ENCODE measurements at regions not wholly inside any gene's neighbourhood (a gene's known extent, or its start where the extent isn't known, plus 50 kb on each side); places are given as distances from the start of the nearest gene placed in this dataset.

DNA sequence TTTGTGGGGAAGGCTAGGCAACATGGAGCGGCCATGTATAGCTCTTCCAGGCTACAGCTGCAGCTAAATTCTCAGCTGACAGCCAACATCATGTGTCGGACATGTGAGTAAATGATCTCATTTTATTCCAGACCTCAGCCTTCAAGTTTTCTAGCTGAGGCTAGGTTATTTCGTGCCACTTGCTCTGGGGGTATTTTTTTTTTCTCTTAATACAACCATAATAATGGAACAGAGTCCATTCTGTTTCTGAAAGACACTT, 573.5 kb downstream of the CD109 start:
- TF ChIP-seq, protein P1, sequence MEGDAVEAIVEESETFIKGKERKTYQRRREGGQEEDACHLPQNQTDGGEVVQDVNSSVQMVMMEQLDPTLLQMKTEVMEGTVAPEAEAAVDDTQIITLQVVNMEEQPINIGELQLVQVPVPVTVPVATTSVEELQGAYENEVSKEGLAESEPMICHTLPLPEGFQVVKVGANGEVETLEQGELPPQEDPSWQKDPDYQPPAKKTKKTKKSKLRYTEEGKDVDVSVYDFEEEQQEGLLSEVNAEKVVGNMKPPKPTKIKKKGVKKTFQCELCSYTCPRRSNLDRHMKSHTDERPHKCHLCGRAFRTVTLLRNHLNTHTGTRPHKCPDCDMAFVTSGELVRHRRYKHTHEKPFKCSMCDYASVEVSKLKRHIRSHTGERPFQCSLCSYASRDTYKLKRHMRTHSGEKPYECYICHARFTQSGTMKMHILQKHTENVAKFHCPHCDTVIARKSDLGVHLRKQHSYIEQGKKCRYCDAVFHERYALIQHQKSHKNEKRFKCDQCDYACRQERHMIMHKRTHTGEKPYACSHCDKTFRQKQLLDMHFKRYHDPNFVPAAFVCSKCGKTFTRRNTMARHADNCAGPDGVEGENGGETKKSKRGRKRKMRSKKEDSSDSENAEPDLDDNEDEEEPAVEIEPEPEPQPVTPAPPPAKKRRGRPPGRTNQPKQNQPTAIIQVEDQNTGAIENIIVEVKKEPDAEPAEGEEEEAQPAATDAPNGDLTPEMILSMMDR (IDR thresholded peaks at IDR 0.05): no peak
- TF ChIP-seq POLR2A (IDR thresholded peaks at IDR 0.05): no peak
